ENCODE measurements at regions not wholly inside any gene's neighbourhood (a gene's known extent, or its start where the extent isn't known, plus 50 kb on each side); places are given as distances from the start of the nearest gene placed in this dataset.
"Not testable (repeated sequence)": the region's sequence is repeated elsewhere in the genome, so short reads cannot be mapped to it uniquely, and the experiment has no call there.

DNA sequence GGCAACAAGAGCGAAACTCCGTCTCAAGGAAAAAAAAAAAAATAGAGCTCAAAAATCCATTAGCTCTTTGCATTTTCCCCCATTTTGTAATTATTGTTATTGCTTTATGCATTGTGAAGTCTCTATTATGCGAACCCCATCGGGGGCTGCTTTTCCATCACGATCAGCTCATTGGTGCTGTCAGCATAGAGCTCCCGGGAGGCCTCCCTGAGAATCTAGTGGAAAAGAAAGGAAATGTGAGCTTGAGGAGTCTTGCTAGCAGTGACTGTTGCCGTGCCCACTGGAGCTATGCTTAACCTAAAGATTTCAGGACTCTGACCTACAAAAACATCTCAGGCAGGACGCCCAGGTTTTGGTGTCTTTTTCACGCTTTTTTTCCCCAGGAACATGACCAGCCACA is 102.6 kb upstream of the NDUFV2 start:
- Histone ChIP-seq H3K27ac (ENCODE audit: insufficient read depth, low read length, poor library complexity, severe bottlenecking) (no peak overlapping the region), H3K27me3 (replicated peaks; ENCODE audit: control insufficient read depth, insufficient read depth, low read length, poor library complexity, severe bottlenecking) (peaks cover 7% of the 10 kb centered on the region)

DNA sequence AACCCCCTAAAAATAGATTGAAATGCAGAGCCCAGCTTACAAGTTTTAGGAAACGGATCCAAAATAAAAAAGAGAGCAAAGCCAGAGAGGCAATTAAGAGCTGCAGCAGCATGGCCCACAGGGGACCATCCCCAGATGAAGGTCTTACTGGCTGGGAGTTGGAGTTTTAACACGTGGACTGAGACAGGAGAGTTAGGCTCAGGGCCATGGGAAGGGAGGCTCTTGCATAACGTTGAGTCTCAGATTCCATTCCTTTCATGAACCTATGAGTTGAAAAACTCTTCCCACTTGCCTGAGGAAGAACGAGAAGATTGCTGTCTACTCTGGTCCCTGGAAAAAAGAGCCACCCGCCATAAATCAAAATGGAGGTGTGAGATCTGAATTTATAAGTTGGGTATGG is 101.8 kb upstream of the NDUFV2 start:
- no peaks in the 10 kb centered on the region for H3K4me1 ChIP-seq (ENCODE audit: control insufficient read depth, insufficient read depth, low read length, poor library complexity, severe bottlenecking)
- no peaks in the 10 kb centered on the region for H3K36me3 ChIP-seq (ENCODE audit: control insufficient read depth, insufficient read depth, low read length)
- peaks cover 8% of the 10 kb centered on the region for H3K27me3 ChIP-seq (replicated peaks; ENCODE audit: control insufficient read depth, insufficient read depth, low read length, poor library complexity, severe bottlenecking)
- H3K27ac ChIP-seq (ENCODE audit: insufficient read depth, low read length, poor library complexity, severe bottlenecking) = no peak overlapping the region
- H3K4me3 ChIP-seq (ENCODE audit: insufficient read depth, low read depth, low read length, poor library complexity, severe bottlenecking) = no peak overlapping the region
- DNase-seq = no peak
- no peaks in the 10 kb centered on the region for H3K9me3 ChIP-seq (ENCODE audit: control insufficient read depth, low read length)

More for the DNA sequence above, 102.6 kb upstream of the NDUFV2 start:
- Histone ChIP-seq H3K4me1 (ENCODE audit: control insufficient read depth, insufficient read depth, low read length, poor library complexity, severe bottlenecking) (no peaks in the 10 kb centered on the region), H3K4me3 (ENCODE audit: insufficient read depth, low read depth, low read length, poor library complexity, severe bottlenecking) (no peak overlapping the region), H3K9me3 (ENCODE audit: control insufficient read depth, low read length) (no peaks in the 10 kb centered on the region), H3K36me3 (ENCODE audit: control insufficient read depth, insufficient read depth, low read length) (no peaks in the 10 kb centered on the region)
- DNase-seq = no peak

DNA sequence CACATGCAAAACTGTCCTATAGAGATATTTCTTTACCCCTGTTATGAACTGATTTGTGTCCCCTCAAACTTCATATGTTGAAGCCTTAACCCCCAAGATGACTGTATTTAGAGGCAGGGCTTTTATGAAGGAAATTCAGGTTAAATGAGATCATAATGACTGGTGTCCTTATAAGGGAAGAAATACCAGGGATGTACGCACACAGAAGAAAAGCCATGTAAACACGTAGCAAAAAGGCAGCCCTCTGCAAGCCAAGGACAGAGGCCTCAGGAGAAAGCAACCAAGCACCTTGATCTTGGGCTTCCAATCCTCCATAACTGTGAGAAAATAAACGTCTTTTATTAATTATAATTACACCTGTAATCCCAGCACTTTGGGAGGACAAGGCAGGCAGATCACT is 101.3 kb upstream of the NDUFV2 start:
- Histone ChIP-seq H3K9me3 (ENCODE audit: control insufficient read depth, low read length) (no peaks in the 10 kb centered on the region), H3K27ac (ENCODE audit: insufficient read depth, low read length, poor library complexity, severe bottlenecking) (no peak overlapping the region), H3K4me1 (ENCODE audit: control insufficient read depth, insufficient read depth, low read length, poor library complexity, severe bottlenecking) (no peaks in the 10 kb centered on the region), H3K4me3 (ENCODE audit: insufficient read depth, low read depth, low read length, poor library complexity, severe bottlenecking) (no peak overlapping the region), H3K36me3 (ENCODE audit: control insufficient read depth, insufficient read depth, low read length) (no peaks in the 10 kb centered on the region), H3K27me3 (replicated peaks; ENCODE audit: control insufficient read depth, insufficient read depth, low read length, poor library complexity, severe bottlenecking) (peaks cover 8% of the 10 kb centered on the region)
- DNase-seq = no peak

DNA sequence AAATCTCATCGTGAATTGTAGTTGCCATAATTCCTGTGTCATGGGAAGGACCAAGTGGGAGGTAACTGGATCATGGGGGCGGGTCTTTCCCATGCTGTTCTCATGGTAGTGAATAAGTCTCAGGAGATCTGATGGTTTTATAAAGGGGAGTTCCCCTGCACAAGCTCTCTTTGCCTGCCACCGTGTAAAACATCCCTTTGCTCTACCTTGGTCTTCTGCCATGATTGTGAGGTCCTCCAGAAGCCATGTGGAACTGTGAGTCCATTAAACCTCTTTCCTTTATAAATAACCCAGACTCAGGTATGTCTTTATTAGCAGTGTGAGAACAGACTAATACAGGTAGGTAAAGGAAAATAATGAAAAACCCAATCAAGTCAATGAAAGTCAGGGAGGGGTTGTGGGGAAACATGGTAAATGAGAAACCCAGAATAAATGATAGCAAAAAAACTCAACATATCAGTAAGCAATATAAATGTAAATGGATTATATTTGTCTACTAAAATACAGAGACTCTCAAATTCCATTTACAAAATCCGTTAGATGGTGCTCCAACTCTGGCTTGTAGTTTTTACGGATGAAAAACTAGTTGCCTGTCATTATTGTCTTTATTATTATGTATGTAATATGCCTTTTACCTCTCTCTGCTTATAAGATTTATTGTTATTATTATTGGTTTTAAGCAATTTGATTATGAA is 98.9 kb upstream of the NDUFV2 start:
- no peak overlapping the region for H3K27ac ChIP-seq (ENCODE audit: insufficient read depth, low read length, poor library complexity, severe bottlenecking)
- no peaks in the 10 kb centered on the region for H3K4me1 ChIP-seq (ENCODE audit: control insufficient read depth, insufficient read depth, low read length, poor library complexity, severe bottlenecking)
- no peak for DNase-seq
- no peak overlapping the region for H3K4me3 ChIP-seq (ENCODE audit: insufficient read depth, low read depth, low read length, poor library complexity, severe bottlenecking)
- peaks cover 9% of the 10 kb centered on the region for H3K27me3 ChIP-seq (replicated peaks; ENCODE audit: control insufficient read depth, insufficient read depth, low read length, poor library complexity, severe bottlenecking)
- no peaks in the 10 kb centered on the region for H3K9me3 ChIP-seq (ENCODE audit: control insufficient read depth, low read length)
- no peaks in the 10 kb centered on the region for H3K36me3 ChIP-seq (ENCODE audit: control insufficient read depth, insufficient read depth, low read length)

DNA sequence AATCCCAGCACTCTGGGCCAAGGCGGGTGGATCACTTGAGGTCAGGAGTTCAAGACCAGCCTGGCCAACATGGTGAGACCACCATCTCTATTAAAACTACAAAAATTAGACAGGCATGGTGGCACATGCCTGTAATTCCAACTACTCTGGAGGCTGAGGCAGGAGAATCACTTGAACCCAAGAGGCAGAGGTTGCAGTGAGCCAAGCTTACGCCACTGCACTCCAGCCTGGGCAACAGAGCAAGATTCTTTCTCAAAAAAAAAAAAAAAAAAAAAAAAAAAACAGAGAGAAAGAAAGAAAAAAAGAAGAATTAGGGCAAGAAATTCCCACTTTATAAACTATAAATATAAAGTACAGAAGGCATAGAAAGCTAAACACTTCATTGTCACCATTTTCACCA is 98.2 kb upstream of the NDUFV2 start:
- not testable (repeated sequence) for H3K4me3 ChIP-seq (ENCODE audit: insufficient read depth, low read depth, low read length, poor library complexity, severe bottlenecking); H3K36me3 ChIP-seq (ENCODE audit: control insufficient read depth, insufficient read depth, low read length); H3K27ac ChIP-seq (ENCODE audit: insufficient read depth, low read length, poor library complexity, severe bottlenecking); DNase-seq; H3K4me1 ChIP-seq (ENCODE audit: control insufficient read depth, insufficient read depth, low read length, poor library complexity, severe bottlenecking); H3K9me3 ChIP-seq (ENCODE audit: control insufficient read depth, low read length)
- peaks cover 11% of the 10 kb centered on the region for H3K27me3 ChIP-seq (replicated peaks; ENCODE audit: control insufficient read depth, insufficient read depth, low read length, poor library complexity, severe bottlenecking)

DNA sequence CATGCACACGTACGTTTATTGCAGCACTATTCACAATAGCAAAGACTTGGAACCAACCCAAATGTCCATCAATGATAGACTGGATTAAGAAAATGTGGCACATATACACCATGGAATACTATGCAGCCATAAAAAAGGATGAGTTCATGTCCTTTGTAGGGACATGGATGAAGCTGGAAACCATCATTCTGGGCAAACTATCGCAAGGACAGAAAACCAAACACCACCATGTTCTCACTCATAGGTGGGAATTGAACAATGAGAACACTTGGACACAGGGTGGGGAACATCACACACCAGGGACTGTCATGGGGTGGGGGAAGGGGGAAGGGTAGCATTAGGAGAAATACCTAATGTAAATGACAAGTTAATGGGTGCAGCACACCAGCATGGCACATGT is 94.8 kb upstream of the NDUFV2 start:
- not testable (repeated sequence) for DNase-seq

DNA sequence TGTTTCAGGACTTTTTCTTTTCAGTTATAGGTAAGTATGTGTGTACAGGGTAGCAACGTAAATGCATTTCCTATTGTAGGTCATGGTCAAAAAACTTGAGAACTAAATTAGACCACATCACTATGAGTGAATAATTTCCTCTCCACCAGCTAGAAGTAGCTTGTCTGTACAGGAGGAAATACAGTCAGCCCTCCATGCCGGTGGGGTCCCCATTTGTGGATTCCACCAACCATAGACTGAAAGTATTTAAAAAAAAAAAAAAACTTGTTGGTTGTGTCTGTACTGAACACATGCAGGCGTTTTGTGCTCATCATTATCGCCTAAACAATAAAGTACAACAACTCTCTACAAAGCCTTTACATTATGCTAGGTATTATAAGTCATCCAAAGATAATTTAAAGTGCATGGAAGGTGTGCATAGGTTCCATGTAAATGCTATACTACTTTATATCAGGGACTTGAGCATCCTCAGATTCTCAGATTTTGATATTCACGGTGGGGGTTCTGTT is 94.2 kb upstream of the NDUFV2 start:
- DNase-seq = no peak
- Histone ChIP-seq H3K27ac (ENCODE audit: insufficient read depth, low read length, poor library complexity, severe bottlenecking) (no peak overlapping the region), H3K9me3 (ENCODE audit: control insufficient read depth, low read length) (no peaks in the 10 kb centered on the region), H3K36me3 (ENCODE audit: control insufficient read depth, insufficient read depth, low read length) (no peaks in the 10 kb centered on the region), H3K4me3 (ENCODE audit: insufficient read depth, low read depth, low read length, poor library complexity, severe bottlenecking) (no peak overlapping the region), H3K27me3 (replicated peaks; ENCODE audit: control insufficient read depth, insufficient read depth, low read length, poor library complexity, severe bottlenecking) (peaks cover 7% of the 10 kb centered on the region), H3K4me1 (ENCODE audit: control insufficient read depth, insufficient read depth, low read length, poor library complexity, severe bottlenecking) (no peaks in the 10 kb centered on the region)

More for the DNA sequence above, 94.8 kb upstream of the NDUFV2 start:
- not testable (repeated sequence) for H3K36me3 ChIP-seq (ENCODE audit: control insufficient read depth, insufficient read depth, low read length); H3K27ac ChIP-seq (ENCODE audit: insufficient read depth, low read length, poor library complexity, severe bottlenecking); H3K27me3 ChIP-seq (replicated peaks; ENCODE audit: control insufficient read depth, insufficient read depth, low read length, poor library complexity, severe bottlenecking); H3K9me3 ChIP-seq (ENCODE audit: control insufficient read depth, low read length); H3K4me3 ChIP-seq (ENCODE audit: insufficient read depth, low read depth, low read length, poor library complexity, severe bottlenecking); H3K4me1 ChIP-seq (ENCODE audit: control insufficient read depth, insufficient read depth, low read length, poor library complexity, severe bottlenecking)

DNA sequence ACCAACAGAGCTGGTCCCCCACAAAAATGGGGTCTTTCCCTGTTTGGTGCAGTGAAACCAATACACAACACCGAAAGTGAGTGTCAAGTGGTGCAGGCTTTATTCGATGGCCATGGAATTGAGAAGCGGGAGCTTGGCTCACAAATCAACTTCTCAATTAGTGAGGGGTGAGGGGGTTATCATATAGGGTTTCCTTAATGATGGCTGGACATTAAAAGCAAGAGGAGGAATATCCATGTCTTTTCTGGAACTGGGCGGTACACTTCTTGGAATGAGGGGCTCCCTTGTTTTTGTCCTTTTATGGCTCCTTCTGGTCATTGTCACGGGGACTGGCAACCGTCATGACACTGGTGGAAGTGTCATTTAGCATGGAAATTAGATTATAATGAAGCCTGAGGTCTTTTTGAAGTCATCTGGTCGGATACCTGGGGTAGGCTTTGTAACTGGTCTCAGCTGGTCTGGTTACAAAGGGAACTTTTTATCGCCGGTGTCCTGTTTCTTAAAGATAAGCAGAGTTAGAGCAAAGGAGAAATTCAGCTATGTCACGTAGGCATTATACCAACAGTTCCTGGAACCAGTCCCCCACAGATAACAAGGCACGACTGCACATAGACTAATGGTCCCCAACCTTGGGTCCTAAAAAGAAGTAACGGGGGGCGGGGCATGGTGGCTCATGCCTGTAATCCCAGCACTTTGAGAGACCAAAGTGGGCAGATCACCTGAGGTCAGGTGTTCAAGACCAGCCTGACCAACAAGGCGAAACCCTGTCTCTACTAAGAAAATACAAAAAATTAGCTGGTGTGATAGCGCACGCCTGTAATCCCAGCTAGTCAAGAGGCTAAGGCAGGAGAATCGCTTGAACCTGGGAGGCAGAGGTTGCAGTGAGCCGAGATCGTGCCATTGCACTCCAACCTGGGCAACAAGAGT is 93.5 kb upstream of the NDUFV2 start:
- no peaks in the 10 kb centered on the region for H3K9me3 ChIP-seq (ENCODE audit: control insufficient read depth, low read length)
- no peak for DNase-seq
- H3K27me3 ChIP-seq (replicated peaks; ENCODE audit: control insufficient read depth, insufficient read depth, low read length, poor library complexity, severe bottlenecking) = peaks cover 7% of the 10 kb centered on the region
- H3K4me1 ChIP-seq (ENCODE audit: control insufficient read depth, insufficient read depth, low read length, poor library complexity, severe bottlenecking) = no peaks in the 10 kb centered on the region
- no peak overlapping the region for H3K27ac ChIP-seq (ENCODE audit: insufficient read depth, low read length, poor library complexity, severe bottlenecking)
- H3K36me3 ChIP-seq (ENCODE audit: control insufficient read depth, insufficient read depth, low read length) = no peaks in the 10 kb centered on the region
- no peak overlapping the region for H3K4me3 ChIP-seq (ENCODE audit: insufficient read depth, low read depth, low read length, poor library complexity, severe bottlenecking)

DNA sequence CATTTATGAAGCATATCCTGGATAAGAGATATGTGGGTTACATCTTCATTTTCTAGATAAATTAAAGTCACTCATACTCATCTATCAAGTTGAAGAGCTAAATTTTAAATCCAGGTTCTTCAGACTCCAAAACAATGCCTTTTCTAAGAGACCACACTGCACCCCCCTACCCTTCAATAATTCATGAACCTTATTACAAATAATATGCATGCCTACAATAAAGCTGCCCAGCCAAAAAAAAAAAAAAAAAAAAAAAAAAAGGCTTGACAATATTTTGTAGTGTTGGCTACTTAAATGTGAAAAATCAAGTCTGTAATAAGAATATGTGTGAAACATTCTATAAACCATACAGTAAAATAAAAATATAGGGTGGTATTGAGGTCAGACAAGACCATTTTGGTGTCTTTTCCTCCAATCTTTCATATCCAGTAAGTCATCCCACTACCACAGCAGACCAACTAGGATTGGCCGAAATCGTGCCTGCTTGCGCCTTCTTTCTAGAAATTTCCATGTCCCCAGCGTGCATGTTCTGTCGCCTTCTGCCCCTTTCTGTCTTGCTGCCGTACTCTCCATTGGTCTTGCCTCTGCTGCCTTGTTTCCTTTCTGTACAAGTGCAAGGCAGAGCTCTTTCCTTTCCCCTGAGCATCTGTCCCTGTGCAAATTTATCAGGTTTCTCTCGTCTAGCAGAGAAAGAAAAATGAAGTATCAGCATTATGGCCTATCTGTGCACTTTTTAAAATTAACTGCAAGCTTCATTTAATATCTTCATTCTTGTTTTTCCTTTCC is 92.6 kb upstream of the NDUFV2 start:
- no peak for DNase-seq
- Histone ChIP-seq H3K36me3 (ENCODE audit: control insufficient read depth, insufficient read depth, low read length) (no peaks in the 10 kb centered on the region), H3K9me3 (ENCODE audit: control insufficient read depth, low read length) (no peaks in the 10 kb centered on the region), H3K27ac (ENCODE audit: insufficient read depth, low read length, poor library complexity, severe bottlenecking) (no peak overlapping the region), H3K4me3 (ENCODE audit: insufficient read depth, low read depth, low read length, poor library complexity, severe bottlenecking) (no peak overlapping the region), H3K4me1 (ENCODE audit: control insufficient read depth, insufficient read depth, low read length, poor library complexity, severe bottlenecking) (no peaks in the 10 kb centered on the region), H3K27me3 (replicated peaks; ENCODE audit: control insufficient read depth, insufficient read depth, low read length, poor library complexity, severe bottlenecking) (peaks cover 7% of the 10 kb centered on the region)
